ENCODE measurements at regions not wholly inside any gene's neighbourhood (a gene's known extent, or its start where the extent isn't known, plus 50 kb on each side); places are given as distances from the start of the nearest gene placed in this dataset.
"Not testable (repeated sequence)": the region's sequence is repeated elsewhere in the genome, so short reads cannot be mapped to it uniquely, and the experiment has no call there.

DNA sequence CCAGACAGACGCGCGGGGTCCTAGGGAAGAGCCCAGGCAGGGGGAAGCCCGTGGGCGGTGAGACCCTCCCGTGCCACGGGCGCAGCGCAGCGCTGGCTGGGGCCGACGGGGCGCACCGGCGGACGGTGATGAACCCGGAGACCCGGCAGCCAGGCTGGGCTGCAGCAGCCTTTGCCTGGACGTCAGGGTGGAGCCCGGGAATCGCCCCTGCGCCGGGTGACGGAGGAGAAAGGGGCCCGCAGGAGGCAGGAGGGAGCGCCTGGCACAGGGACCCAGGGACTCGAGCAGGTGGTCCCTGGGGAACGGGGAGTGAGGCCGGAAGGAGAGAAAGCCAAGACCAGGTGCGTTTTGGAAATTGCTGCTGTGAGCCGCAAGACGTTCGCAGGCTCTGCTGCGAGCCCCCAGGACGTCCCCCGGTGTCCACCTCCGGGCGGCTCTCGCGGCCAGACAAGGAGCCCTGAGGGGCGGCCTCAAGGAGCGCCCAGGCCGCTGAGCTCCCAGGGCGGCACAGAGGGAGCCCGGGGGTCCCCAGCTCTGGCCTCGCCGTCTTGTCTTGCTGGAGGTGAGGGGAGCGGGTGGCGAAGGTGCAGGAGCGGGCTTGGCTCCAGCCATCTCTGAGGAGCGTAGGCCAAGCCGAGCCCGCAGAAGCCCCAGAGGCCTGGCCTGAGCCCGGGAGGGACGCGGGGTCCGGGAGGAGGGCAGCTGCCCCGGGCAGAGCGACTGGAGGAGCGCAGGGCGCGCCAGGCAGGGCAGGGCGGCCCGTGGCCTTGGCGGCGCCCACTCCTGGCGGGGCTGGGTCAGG is 191.2 kb upstream of the PDE10A start:
- DNase-seq (ENCODE audit: low spot score in 2 of 2) (no peak), FAIRE-seq (no peak)

DNA sequence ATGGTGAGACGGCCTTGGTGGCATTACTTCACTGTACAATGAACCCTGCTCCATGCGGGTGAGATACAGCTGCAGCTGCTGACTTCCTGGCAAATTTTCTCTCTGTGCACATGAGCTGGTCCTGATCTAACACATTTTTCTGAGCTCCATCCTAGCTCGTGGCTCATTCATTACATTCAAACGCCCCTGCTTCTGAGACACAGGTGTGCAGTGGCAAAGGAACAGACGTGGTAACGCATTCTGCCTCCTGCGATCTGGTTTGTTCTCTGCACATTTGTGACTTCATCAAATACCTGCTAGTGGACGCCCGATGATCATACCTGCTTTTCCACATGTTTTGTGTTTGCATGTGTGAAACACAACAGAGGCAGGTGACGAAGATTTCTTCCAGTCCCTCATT is 189.6 kb upstream of the PDE10A start:
- FAIRE-seq: no peak
- no peak for DNase-seq (ENCODE audit: low spot score in 2 of 2)

DNA sequence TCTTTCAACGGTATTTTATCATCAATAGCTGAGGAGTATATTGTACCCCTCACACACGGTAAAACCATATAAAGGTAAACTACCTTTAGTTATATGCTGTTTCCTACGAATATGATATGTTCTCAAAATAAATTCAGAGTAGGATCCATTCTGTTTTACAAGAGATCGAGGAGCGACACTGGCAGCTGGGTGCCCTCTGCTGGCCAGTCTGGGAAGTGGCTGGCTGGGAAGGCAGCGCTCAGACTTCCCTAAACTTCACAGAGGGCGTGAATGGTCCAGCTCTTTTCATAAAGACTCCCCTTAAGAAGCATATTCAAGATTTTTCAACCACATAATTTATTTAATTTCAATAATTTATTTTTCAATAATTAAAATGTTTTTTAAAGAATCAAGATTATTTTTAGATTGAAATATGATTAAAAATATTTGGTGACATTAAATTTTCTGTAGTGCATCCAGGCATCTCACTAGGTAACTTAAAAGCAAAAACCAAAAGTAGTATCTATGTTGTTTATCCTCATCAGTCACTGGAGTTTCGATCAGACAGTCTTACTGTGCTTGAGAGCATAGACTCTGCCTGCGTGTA is 187.5 kb upstream of the PDE10A start:
- FAIRE-seq (peak; percentile 95), DNase-seq (ENCODE audit: low spot score in 2 of 2) (peak; percentile 64 to 77)

DNA sequence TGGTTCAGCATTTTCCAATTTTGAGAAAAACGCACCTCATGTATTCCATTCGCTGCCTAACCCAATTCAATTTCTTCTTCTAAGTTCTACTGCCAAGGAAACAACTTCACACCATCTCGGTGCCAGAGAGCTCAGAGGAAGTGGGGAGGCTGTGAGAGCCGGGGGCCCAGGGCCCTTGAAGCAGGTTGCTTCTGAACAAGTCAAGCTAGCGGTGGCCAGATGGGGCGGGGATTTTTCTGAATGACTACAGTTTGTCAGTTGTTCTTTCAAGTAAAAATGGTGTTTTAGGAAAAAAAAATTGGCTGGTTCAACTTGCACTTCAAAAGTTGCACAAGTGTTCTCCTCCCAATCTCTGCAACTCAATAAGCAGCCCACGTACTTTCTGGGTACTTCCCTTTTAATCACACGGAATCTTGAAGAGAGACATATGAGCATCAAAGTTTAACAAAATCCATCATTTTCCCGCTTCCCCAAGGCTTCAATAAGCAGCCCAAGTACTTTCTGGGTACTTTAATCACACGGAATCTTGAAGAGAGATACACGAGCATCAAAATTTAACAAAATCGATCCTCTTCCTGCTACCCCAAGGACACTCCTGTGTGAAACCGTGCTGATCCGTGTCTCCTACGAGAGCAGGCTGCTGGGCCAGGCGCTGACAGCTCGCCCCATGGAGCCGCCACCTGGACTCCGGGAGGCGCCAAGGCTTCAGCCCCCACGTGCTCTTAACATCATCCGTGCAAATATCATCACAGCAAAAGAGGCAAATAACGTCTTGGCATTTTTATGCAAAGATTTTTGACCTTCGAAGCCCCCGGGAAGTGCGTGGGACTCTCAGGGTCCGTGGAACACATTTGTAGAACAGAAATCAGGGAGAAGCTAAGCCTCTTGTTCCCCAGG is 186.7 kb upstream of the PDE10A start:
- no peak for DNase-seq (ENCODE audit: low spot score in 2 of 2)
- FAIRE-seq: no peak

DNA sequence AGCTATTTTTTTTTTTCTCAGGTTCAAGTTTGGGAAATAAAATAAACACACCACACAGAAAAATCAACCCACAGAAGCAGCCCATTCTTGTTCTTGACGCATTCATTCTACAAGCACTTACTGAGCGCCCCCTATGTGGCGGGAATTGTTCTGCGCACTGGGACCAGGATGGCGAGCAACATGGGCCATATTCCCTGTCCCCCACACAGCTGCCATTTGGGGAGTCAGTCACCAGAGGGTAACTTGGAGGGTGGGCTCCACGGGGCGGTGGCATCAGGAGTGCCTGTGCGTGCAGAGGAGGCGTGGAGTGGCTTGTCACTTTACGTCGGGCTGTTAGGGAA is 185.0 kb upstream of the PDE10A start:
- FAIRE-seq (no peak), DNase-seq (ENCODE audit: low spot score in 2 of 2) (no peak)

DNA sequence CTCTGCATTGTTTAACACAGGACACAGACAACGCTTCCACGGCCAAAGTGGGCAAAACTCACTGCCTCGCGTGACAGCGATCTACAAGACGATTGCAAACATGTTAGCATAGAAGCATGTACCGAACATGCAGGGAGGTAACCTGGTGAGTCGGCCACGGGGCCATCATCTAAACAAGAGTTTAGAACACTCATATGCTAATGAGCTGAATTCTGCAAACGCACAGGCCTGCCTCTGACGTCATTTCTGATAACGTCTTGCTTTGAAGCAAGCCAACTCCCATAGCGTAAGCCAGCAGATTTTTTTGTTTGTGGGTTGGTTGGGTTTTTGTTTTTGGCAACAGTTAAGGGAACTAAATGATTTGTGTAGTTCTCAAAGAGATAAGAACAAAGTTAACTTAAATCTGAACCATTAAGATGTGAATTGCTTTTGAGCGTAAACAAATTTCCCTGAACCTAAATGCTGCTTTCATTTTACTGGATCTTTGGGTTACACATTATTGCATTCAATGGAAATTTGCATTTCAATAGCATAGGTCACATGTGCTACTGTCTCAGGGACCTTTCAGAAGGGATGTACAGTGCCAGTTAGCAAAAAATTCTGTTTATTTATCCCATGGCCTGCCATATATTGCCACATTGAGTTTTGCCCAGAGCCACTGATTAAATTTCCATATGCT is 184.5 kb upstream of the PDE10A start:
- FAIRE-seq: no peak
- DNase-seq (ENCODE audit: low spot score in 2 of 2): no peak

DNA sequence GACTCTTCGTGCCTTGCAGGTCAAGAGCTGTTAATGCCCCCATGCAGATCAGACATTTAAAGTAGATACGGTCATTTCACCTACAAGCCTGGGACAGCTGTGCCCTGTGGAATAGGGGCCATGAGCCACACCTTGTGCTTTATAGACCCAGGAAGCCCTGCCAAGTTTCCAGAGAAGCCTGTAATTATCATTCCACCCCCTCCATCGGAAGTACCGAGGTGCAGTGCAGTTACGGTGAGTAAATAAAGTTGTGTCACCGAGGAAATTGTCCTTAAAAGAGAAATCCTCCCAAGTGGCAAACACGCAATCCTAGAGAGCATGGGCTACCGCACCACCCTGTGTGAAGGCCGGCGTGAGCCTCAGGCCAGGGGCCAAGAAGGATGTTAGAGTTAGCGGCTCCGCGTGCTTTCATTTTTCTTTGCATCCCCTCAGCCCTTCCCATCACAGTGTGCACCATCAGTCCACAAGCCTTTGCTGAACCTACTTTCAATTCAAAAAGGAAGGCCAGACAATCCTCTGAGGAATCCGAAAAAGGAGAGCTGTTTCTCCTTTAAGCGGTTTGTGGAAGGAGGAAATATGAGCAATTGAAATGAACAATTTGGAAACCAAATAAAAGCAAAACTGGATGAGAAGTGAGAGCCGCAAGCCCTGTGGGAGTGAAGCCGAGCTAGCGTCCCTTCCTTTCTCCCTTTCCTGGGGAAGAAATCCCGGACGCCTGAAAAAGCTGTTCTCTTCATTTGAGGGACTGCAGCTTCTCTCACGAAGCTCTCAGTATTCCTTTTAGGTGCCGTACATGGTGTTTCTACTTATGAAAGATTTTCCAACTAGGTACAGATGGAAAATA is 183.3 kb upstream of the PDE10A start:
- DNase-seq (ENCODE audit: low spot score in 2 of 2) (no peak), FAIRE-seq (no peak)

DNA sequence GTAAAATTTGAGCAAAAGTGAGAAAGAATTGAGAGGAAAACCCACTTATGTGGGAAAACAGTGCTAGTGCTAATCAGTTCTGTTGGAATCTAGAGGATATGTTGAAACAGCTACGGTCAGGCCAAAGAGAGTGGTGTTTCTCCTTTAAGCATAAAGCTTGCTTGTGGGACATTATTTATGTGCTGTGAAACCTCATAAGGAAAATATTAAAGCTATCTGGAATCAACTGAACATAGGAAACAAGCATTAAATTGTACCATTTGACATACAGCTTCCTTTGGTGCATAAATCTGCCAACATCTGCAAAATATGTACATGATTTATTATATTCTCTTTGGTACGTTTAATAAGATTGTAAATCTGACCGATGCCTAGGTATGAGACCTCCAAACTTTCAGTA is 182.5 kb upstream of the PDE10A start:
- FAIRE-seq: no peak
- DNase-seq (ENCODE audit: low spot score in 2 of 2): no peak

DNA sequence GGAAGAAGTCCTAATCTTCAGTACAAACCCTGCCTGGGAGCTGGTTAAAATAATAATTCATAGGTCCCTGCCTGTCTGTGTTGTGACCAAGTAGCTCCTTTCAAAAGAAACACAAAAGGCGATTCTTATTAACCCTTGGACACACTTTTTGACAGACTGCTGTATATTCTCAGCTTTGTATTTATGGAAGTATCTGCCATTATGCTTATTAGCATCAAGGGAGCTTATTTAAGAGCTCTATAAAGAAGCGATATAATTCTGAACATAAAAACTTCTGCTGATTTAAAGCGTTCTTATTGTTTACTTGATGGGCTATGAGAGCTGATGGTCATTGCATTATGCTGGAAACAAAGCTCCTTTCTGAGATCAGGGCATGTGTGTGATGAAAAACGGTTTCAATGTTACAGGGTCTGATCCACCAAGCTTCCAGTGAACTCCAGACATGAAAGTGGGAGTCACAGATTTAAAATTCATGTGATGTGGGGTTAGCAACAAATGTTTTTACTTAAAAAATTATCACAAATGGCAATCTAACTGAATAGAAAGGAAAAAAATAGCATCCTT is 181.8 kb upstream of the PDE10A start:
- FAIRE-seq (no peak), DNase-seq (ENCODE audit: low spot score in 2 of 2) (no peak)

DNA sequence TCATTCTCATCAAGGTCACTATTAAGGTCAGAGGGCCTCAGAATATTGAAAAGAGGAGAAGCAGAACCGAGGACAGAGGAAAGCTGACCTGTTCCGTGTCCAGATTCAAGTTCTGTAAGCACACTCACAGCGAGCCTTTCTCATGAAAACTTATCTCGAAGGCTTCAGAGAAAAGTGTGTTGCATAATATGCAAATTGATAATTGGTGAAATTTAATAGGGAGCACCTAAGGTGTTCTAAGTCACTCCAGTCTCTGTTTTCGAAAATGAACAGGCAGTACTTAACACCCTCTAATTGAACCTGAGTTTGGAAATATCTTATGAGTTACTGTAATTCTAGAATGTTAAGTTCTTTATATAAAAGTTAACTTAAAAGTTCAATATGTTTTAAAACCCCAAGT is 181.2 kb upstream of the PDE10A start:
- no peak for FAIRE-seq
- no peak for DNase-seq (ENCODE audit: low spot score in 2 of 2)

DNA sequence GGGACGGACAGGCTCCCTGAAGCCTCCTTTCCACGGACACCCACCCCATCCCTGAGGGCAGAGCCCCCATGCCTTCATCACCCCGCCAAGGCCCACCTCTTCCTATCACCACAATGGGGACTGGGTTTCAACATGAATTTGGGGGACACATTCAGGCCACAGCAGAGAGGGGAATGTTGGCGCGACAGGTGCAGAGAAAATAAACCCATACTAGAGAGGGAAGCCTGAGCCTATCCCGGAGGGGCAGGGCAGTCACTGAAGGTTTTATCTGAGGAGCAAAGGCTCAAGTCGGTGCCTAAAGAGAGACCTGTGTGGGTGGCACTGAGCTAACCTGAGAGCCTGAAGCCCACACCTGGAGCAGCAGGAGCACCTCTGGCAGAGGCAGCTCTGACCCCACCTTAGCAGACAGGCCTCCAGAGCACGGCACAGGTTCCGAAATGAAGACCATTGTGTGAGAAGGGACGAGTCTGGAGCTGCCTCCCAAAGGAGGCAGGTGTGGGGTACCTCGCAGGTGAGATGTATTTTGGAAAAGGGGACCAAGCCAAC is 180.6 kb upstream of the PDE10A start:
- no peak for FAIRE-seq

DNA sequence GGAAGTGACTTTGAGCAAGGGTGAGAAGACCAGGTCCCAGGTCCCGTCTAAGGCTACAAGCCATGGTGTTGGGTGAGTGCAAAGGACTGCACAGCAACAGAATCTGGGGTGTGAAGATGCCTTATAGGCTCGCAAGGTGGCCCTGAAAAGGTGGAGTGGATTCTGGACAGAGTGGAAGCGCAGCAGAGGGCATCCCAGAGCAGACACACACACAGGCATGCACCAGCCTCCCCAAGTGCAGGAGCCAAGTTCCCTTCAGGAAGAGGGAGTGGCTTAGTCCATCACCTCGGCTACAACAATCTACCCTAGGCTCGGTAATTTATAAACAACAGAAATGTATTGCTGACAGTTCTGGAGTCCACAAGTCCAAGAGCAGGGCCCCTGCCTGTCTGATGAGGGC is 180.1 kb upstream of the PDE10A start:
- DNase-seq (ENCODE audit: low spot score in 2 of 2) (no peak), FAIRE-seq (no peak)

More for the DNA sequence above, 180.6 kb upstream of the PDE10A start:
- no peak for DNase-seq (ENCODE audit: low spot score in 2 of 2)

DNA sequence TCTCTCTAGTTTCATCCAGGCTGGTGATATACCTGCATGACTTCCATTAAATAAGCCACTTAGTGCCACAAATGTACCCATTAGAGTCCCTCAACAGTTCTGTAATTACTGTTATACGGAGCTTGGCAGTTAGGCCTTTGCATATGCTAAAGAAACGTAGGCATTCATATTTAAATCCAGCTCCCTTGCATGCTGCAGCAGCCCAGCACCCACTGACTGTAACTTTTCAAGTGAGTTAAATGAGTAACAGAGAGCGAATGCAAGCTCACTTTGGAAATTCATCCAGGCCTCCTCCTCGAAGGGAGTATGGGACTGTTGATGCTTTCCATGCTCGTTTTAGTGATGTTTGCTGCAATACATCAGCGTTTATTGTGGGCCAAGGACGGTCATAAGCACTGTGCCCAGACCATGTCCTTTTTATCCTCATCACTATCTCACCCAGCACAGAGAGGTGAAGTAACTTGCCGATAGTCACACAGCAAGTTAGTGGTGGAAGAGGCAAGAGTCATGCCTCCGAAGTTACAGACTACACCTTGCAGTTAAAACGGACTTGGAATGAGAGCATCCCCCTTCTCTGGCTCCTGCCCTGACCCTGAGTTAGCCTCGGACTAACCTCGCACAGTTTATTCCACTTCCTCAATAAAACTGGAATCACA is 179.4 kb upstream of the PDE10A start:
- FAIRE-seq (no peak), DNase-seq (ENCODE audit: low spot score in 2 of 2) (no peak)

DNA sequence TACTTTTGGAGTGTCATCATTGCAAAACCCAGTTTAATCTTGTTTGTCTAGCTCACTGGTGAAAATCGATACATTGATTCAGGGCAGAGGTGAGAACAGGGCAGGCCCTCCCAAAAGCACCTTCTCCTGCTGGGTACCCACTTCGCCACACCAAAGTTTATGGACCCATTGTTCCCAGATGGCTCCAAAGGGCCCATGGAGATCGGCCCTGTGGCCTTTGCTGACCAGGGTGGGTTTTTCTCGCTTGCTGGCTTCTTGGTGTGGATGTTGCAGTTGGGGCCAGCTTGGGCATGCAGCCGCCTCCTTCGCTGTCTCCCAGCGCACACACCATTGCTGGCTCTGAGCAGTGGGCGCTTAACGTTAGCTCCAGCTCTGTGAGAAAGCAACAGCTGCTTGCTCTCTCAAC is 178.1 kb upstream of the PDE10A start:
- no peak for FAIRE-seq
- no peak for DNase-seq (ENCODE audit: low spot score in 2 of 2)

DNA sequence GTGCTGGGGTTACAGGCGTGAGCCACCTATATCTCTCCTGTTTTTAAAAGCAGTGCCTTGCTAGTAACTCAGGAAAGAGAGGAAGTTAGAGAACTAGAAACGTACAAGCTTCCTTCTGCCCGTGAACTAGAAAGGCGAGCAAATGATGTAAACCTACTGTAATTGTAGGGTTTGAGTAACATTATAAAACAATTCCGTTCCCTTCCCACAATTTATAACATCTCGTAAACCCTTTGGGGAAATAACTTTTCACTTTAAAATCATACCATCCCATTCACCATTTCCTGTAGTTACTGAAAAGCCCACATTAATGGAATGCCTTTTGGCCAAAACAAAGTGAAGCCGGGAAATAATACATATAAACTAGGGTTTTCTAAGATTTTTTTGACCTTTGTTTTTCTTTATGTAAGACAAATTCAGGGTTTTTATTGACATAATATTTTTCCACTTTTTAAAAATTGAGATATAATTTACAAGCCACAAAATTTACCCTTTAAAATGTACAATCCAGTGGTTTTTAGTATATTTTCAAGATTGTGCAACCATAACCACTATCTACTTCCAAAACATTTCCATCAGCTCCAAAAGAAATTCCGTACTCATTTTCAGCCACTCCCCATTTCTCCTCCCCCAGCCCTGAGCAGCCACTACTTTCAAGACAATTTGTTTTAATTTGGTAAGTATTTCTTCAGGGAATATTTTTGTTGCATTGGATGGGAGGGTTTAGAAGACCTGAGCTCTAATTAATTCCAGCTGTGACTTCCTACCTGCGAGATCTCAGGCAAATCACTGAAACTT is 175.1 kb upstream of the PDE10A start:
- no peak for DNase-seq (ENCODE audit: low spot score in 2 of 2)
- FAIRE-seq: no peak

DNA sequence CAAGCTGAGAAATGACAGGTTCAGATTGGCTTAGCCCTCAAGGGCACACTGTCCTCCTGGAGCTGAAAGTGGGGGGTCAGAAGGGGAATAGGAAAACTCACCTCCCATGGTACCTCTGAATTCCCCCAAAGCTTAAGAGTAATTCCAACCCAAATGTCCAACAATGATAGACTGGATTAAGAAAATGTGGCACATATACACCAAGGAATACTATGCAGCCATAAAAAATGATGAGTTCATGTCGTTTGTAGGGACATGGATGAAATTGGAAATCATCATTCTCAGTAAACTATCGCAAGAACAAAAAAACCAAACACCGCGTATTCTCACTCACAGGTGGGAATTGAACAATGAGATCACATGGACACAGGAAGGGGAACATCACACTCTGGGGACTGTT is 173.6 kb upstream of the PDE10A start:
- not testable (repeated sequence) for DNase-seq (ENCODE audit: low spot score in 2 of 2); FAIRE-seq

DNA sequence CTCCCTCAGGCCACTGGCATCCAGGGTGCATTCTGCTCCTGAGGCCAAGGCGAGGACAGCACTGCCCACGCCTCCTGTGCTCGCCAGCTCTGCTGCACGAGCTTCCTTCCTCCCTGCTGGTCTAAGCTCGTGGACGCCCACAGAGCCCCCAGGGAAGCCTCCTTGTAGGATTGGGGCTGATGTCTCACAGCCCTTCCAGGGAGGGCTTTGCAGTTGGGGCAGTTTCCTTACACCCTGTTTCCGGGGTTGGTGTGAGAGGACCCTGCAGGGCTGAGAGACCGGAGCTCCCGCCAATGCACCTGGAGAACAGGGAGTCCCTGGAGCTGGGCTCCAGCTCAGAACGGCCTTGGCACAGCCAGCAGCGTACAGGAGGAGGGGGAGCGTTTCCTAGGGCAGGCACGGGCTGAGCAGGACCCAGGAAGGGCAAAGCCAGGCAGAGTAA is 172.4 kb upstream of the PDE10A start:
- DNase-seq (ENCODE audit: low spot score in 2 of 2) (no peak), FAIRE-seq (no peak)
